ENCODE measurements at regions not wholly inside any gene's neighbourhood (a gene's known extent, or its start where the extent isn't known, plus 50 kb on each side); places are given as distances from the start of the nearest gene placed in this dataset.
"Not testable (repeated sequence)": the region's sequence is repeated elsewhere in the genome, so short reads cannot be mapped to it uniquely, and the experiment has no call there.

GRCh38 chr14:28375295-28375694, 391.3 kb upstream of the FOXG1 start:
- peak; percentile 41 for DNase-seq (ENCODE audit: low read depth)
- peak; percentile 77 for TF ChIP-seq CTCF (IDR thresholded peaks at IDR 0.05; ENCODE audit: insufficient read depth, low read length, severe bottlenecking)
- no peak for FAIRE-seq
- Histone ChIP-seq H3K36me3 (ENCODE audit: control insufficient read depth, insufficient read depth, low read length) (no peaks in the 10 kb centered on the region), H3K27me3 (ENCODE audit: control insufficient read depth, insufficient read depth, low read length) (no peaks in the 10 kb centered on the region), H3K4me3 (ENCODE audit: low read depth, low read length) (no peak overlapping the region)

- H3K4me3 ChIP-seq (ENCODE audit: low read depth, low read length), result no peak overlapping the region
- FAIRE-seq (no peak), DNase-seq (ENCODE audit: low read depth) (peak; percentile 61)
- no peaks in the 10 kb centered on the region for H3K36me3 ChIP-seq (ENCODE audit: control insufficient read depth, insufficient read depth, low read length)
- H3K27me3 ChIP-seq (ENCODE audit: control insufficient read depth, insufficient read depth, low read length), result no peaks in the 10 kb centered on the region
- TF ChIP-seq CTCF (IDR thresholded peaks at IDR 0.05; ENCODE audit: insufficient read depth, low read length, severe bottlenecking), result no peak
Measured at GRCh38 chr14:28381656-28382055, 384.9 kb upstream of the FOXG1 start.

- FAIRE-seq (no peak), DNase-seq (ENCODE audit: low read depth) (peak; percentile 94)
- TF ChIP-seq CTCF (IDR thresholded peaks at IDR 0.05; ENCODE audit: insufficient read depth, low read length, severe bottlenecking), result no peak
- Histone ChIP-seq H3K36me3 (ENCODE audit: control insufficient read depth, insufficient read depth, low read length) (no peaks in the 10 kb centered on the region), H3K27me3 (ENCODE audit: control insufficient read depth, insufficient read depth, low read length) (no peaks in the 10 kb centered on the region), H3K4me3 (ENCODE audit: low read depth, low read length) (no peak overlapping the region)
Measured at GRCh38 chr14:28382444-28383190, 384.0 kb upstream of the FOXG1 start.

GRCh38 chr14:28398506-28398905, 368.1 kb upstream of the FOXG1 start:
- DNase-seq (ENCODE audit: low read depth) (no peak), FAIRE-seq (no peak)
- H3K27me3 ChIP-seq (ENCODE audit: control insufficient read depth, insufficient read depth, low read length), result no peaks in the 10 kb centered on the region
- TF ChIP-seq CTCF (IDR thresholded peaks at IDR 0.05; ENCODE audit: insufficient read depth, low read length, severe bottlenecking), result no peak
- no peak overlapping the region for H3K4me3 ChIP-seq (ENCODE audit: low read depth, low read length)
- no peaks in the 10 kb centered on the region for H3K36me3 ChIP-seq (ENCODE audit: control insufficient read depth, insufficient read depth, low read length)

GRCh38 chr14:28401705-28402104, 364.9 kb upstream of the FOXG1 start:
- not testable (repeated sequence) for H3K36me3 ChIP-seq (ENCODE audit: control insufficient read depth, insufficient read depth, low read length); H3K27me3 ChIP-seq (ENCODE audit: control insufficient read depth, insufficient read depth, low read length); H3K4me3 ChIP-seq (ENCODE audit: low read depth, low read length); DNase-seq (ENCODE audit: low read depth)
- peak; percentile 80 for FAIRE-seq

GRCh38 chr14:28406196-28406595, 360.4 kb upstream of the FOXG1 start:
- no peak for TF ChIP-seq CTCF (IDR thresholded peaks at IDR 0.05; ENCODE audit: insufficient read depth, low read length, severe bottlenecking)
- FAIRE-seq, result no peak
- H3K36me3 ChIP-seq (ENCODE audit: control insufficient read depth, insufficient read depth, low read length), result no peaks in the 10 kb centered on the region
- H3K4me3 ChIP-seq (ENCODE audit: low read depth, low read length), result no peak overlapping the region
- DNase-seq (ENCODE audit: low read depth), result no peak
- no peaks in the 10 kb centered on the region for H3K27me3 ChIP-seq (ENCODE audit: control insufficient read depth, insufficient read depth, low read length)

All from bronchial epithelial cell (primary cell).